HepG2 (cell line): ENCODE measurements at regions not wholly inside any gene's neighbourhood (a gene's known extent, or its start where the extent isn't known, plus 50 kb on each side); places are given as distances from the start of the nearest gene placed in this dataset.

Experiments used
- CEBPB ChIP-seq: IDR thresholded peaks from 2 replicates; pipeline ENCODE4 v1.6.1; 2011; ENCODE audit warnings: low read depth, low read length, improper control_type of control experiment, borderline replicate concordance
- EZH2 ChIP-seq: conservative IDR thresholded peaks from 2 replicates; pipeline ENCODE4 v1.6.1; 2012; ENCODE audit warnings: mild to moderate bottlenecking, low read depth, low read length, moderate library complexity
- MAFG ChIP-seq: sonication (generic); formaldehyde crosslinking; IDR thresholded peaks from 2 replicates; pipeline ENCODE4 v1.5.1; 2020; ENCODE audit warnings: mild to moderate bottlenecking, missing genetic modification reagents
- ZNF749 ChIP-seq: sonication (generic); formaldehyde crosslinking; IDR thresholded peaks from 2 replicates; pipeline ENCODE4 v1.8.0; 2022; ENCODE audit warnings: mild to moderate bottlenecking, missing genetic modification reagents, moderate library complexity, borderline replicate concordance

DNA sequence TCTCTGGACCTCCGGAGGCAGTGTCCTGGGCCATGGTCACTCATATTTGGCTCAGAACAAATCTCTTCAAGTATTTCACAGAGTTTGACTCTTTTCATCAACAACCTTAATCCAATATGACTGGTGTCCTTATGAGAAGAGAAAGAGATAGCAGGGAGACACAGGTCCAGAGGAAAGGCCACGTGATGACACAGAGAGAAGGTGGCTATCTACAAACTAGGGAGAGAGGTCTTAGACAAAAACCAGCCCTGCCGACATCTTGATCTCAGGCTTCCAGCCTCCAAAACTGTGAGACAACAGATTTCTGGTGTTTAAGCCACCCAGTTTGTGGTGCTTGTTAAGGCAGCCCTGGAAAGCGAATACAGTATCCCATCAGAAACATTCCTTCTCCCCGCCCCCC is 237.1 kb upstream of the PROK2 start:
- TF ChIP-seq CEBPB: no peak
- no peak for TF ChIP-seq MAFG
- TF ChIP-seq EZH2: no peak
- no peak for TF ChIP-seq ZNF749 (CRISPR knock-in tag)
